PC-9 (cell line): ENCODE measurements at regions not wholly inside any gene's neighbourhood (a gene's known extent, or its start where the extent isn't known, plus 50 kb on each side); places are given as distances from the start of the nearest gene placed in this dataset.

Source experiments
- CTCF ChIP-seq: fragments of 200-600 bp; sonication (generic); conservative IDR thresholded peaks from 2 replicates; pipeline ENCODE4 v1.6.1; 2017; ENCODE audit warnings: mixed run types, antibody characterized with exemption, mild to moderate bottlenecking, moderate library complexity
- EZH2 ChIP-seq: fragments of 200-600 bp; sonication (generic); IDR thresholded peaks from 2 replicates; pipeline ENCODE4 v1.8.0; 2017; ENCODE audit warnings: antibody characterized with exemption, low read depth

DNA sequence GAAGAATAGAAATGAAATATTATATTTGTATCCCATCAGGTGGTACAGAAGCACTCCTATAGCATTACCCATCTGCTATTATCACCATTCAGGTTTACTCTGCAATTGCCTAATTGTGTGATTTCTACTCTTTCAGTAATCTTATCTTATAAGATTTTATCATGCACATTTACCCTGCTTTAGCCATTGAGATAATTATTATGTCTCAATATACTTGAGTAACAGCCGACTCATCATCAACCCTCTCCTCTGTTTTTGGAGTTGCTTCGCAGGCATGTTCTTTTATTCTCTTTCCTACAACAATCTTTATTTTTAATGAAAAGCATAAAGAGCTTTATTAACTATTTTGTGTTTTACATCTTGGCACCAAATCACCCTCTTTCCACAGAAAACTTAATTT, 419.9 kb downstream of the LRIG3 start:
- TF ChIP-seq CTCF, result no peak
- TF ChIP-seq EZH2, result no peak
